ENCODE measurements at regions not wholly inside any gene's neighbourhood (a gene's known extent, or its start where the extent isn't known, plus 50 kb on each side); places are given as distances from the start of the nearest gene placed in this dataset.
"Not testable (repeated sequence)": the region's sequence is repeated elsewhere in the genome, so short reads cannot be mapped to it uniquely, and the experiment has no call there.

GRCh38 chr7:149604521-149604920 is 106.9 kb upstream of the ZNF746 start:
- no peak for DNase-seq (ENCODE audit: low read depth in 3 of 3)

- peak in 1 of 3 donors; percentile 54 for DNase-seq (ENCODE audit: low read depth in 3 of 3)
These were observed 103.2 kb upstream of the ZNF746 start for GRCh38 chr7:149600669-149601330.

- no peak for DNase-seq (ENCODE audit: low read depth in 3 of 3)
These were observed 102.1 kb upstream of the ZNF746 start for GRCh38 chr7:149599636-149600206.

GRCh38 chr7:149598721-149599308 is 101.2 kb upstream of the ZNF746 start:
- DNase-seq (ENCODE audit: low read depth in 3 of 3), result no peak

GRCh38 chr7:149597789-149598188 is 100.2 kb upstream of the ZNF746 start:
- DNase-seq (ENCODE audit: low read depth in 3 of 3), result not testable (repeated sequence)

- DNase-seq (ENCODE audit: low read depth in 3 of 3), result no peak
These were observed 97.9 kb upstream of the ZNF746 start for GRCh38 chr7:149595541-149595940.

GRCh38 chr7:149595078-149595477 is 97.5 kb upstream of the ZNF746 start:
- no peak for DNase-seq (ENCODE audit: low read depth in 3 of 3)

- no peak for DNase-seq (ENCODE audit: low read depth in 3 of 3)
These were observed 91.3 kb upstream of the ZNF746 start for GRCh38 chr7:149588930-149589329.

GRCh38 chr7:149586646-149587645 is 89.3 kb upstream of the ZNF746 start:
- no peak for DNase-seq (ENCODE audit: low read depth in 3 of 3)

- no peak for DNase-seq (ENCODE audit: low read depth in 3 of 3)
These were observed 86.9 kb upstream of the ZNF746 start for GRCh38 chr7:149584530-149584929.

- no peak for DNase-seq (ENCODE audit: low read depth in 3 of 3)
These were observed 86.4 kb upstream of the ZNF746 start for GRCh38 chr7:149584009-149584408.

GRCh38 chr7:149580328-149580727 is 82.7 kb upstream of the ZNF746 start:
- DNase-seq (ENCODE audit: low read depth in 3 of 3), result no peak

- DNase-seq (ENCODE audit: low read depth in 3 of 3), result not testable (repeated sequence)
These were observed 81.8 kb upstream of the ZNF746 start for GRCh38 chr7:149579365-149579764.

GRCh38 chr7:149574428-149574827 is 76.8 kb upstream of the ZNF746 start:
- not testable (repeated sequence) for DNase-seq (ENCODE audit: low read depth in 3 of 3)

GRCh38 chr7:149573519-149573918 is 75.9 kb upstream of the ZNF746 start:
- DNase-seq (ENCODE audit: low read depth in 3 of 3), result no peak

- DNase-seq (ENCODE audit: low read depth in 3 of 3), result not testable (repeated sequence)
These were observed 75.3 kb upstream of the ZNF746 start for GRCh38 chr7:149572920-149573319.

GRCh38 chr7:149570784-149571183 is 73.2 kb upstream of the ZNF746 start:
- no peak for DNase-seq (ENCODE audit: low read depth in 3 of 3)

GRCh38 chr7:149569726-149570422 is 72.3 kb upstream of the ZNF746 start:
- DNase-seq (ENCODE audit: low read depth in 3 of 3), result no peak

GRCh38 chr7:149569025-149569725 is 71.6 kb upstream of the ZNF746 start:
- DNase-seq (ENCODE audit: low read depth in 3 of 3), result no peak

- no peak for DNase-seq (ENCODE audit: low read depth in 3 of 3)
These were observed 70.6 kb upstream of the ZNF746 start for GRCh38 chr7:149568218-149568617.

- no peak for DNase-seq (ENCODE audit: low read depth in 3 of 3)
These were observed 68.5 kb upstream of the ZNF746 start for GRCh38 chr7:149566103-149566502.
